ENCODE measurements at regions not wholly inside any gene's neighbourhood (a gene's known extent, or its start where the extent isn't known, plus 50 kb on each side); places are given as distances from the start of the nearest gene placed in this dataset.

- H3K27ac ChIP-seq, result no peak overlapping the region
- no peak for TF ChIP-seq CHD2 (IDR thresholded peaks at IDR 0.05; ENCODE audit: low read length, partially characterized antibody)
- TF ChIP-seq SREBF2 (IDR thresholded peaks at IDR 0.05), result no peak
- no peak overlapping the region for H3K4me3 ChIP-seq
- H3K9me3 ChIP-seq, result no peaks in the 10 kb centered on the region
- ATAC-seq (no peak), DNase-seq (ENCODE audit: low read depth in 1 of 2, low spot score in 1 of 2) (no peak), FAIRE-seq (no peak)
- 68% methylated on average over 19 of the region's 25 CpGs for WGBS (ENCODE audit: missing lambda C conversion rate)
- H3K4me2 ChIP-seq, result no peak overlapping the region
- CTCF ChIA-PET, result no interaction called here
- POLR2A ChIA-PET, result no interaction called here
- H3K4me1 ChIP-seq, result no peaks in the 10 kb centered on the region
Measured at GRCh38 chr6:167506443-167507301, 181.8 kb downstream of the TTLL2 start.

- POLR2A ChIA-PET, result no interaction called here
- H3K4me2 ChIP-seq, result no peak overlapping the region
- ATAC-seq, result no peak
- WGBS (ENCODE audit: missing lambda C conversion rate), result 69% methylated on average over 9 of the region's 15 CpGs
- H3K4me1 ChIP-seq, result no peaks in the 10 kb centered on the region
- H3K4me3 ChIP-seq, result no peak overlapping the region
- H3K9me3 ChIP-seq, result no peaks in the 10 kb centered on the region
- TF ChIP-seq E2F6 (IDR thresholded peaks at IDR 0.05; ENCODE audit: borderline replicate concordance, low read depth), result no peak
- no peak for TF ChIP-seq TP53 (CRISPR knock-in tag; IDR thresholded peaks at IDR 0.05)
- no peak for TF ChIP-seq CTCF (IDR thresholded peaks at IDR 0.05)
- no peak for TF ChIP-seq HES2 (IDR thresholded peaks at IDR 0.05)
- TF ChIP-seq EP300 (IDR thresholded peaks at IDR 0.05), result no peak
- TF ChIP-seq CHD2 (IDR thresholded peaks at IDR 0.05; ENCODE audit: low read length, partially characterized antibody), result no peak
- no peak for TF ChIP-seq ZNF302 (CRISPR knock-in tag; IDR thresholded peaks at IDR 0.05)
- TF ChIP-seq FOSB (CRISPR knock-in tag; IDR thresholded peaks at IDR 0.05), result no peak
- TF ChIP-seq REST (IDR thresholded peaks at IDR 0.05), result no peak
- no peak for TF ChIP-seq GATA3 (IDR thresholded peaks at IDR 0.05; ENCODE audit: borderline replicate concordance)
- no peak for TF ChIP-seq NFE2L2 (conservative IDR thresholded peaks at IDR 0.05; ENCODE audit: low read length)
- no peak for TF ChIP-seq SREBF2 (IDR thresholded peaks at IDR 0.05)
- no peak for TF ChIP-seq FOXS1 (CRISPR knock-in tag; IDR thresholded peaks at IDR 0.05)
- no peak for TF ChIP-seq HOXB13 (CRISPR knock-in tag; IDR thresholded peaks at IDR 0.05; ENCODE audit: low read depth)
- no peak for TF ChIP-seq PBX3 (IDR thresholded peaks at IDR 0.05)
- no peak for TF ChIP-seq BCL3 (IDR thresholded peaks at IDR 0.05)
- TF ChIP-seq MAZ (IDR thresholded peaks at IDR 0.05; ENCODE audit: borderline replicate concordance, low read depth, low read length), result no peak
- CTCF ChIA-PET, result no interaction called here
- H3K27ac ChIP-seq, result no peak overlapping the region
- DNase-seq (ENCODE audit: low read depth in 1 of 2, low spot score in 1 of 2), result no peak
- no peak for FAIRE-seq
Measured at GRCh38 chr6:167507376-167507945, 182.6 kb downstream of the TTLL2 start.

Data from A549 (cell line).